ENCODE measurements at regions not wholly inside any gene's neighbourhood (a gene's known extent, or its start where the extent isn't known, plus 50 kb on each side); places are given as distances from the start of the nearest gene placed in this dataset.
"Not testable (repeated sequence)": the region's sequence is repeated elsewhere in the genome, so short reads cannot be mapped to it uniquely, and the experiment has no call there.

GRCh38 chr4:57740625-57741190 lies 630.5 kb upstream of the IGFBP7 start:
- Histone ChIP-seq H3K4me1 (ENCODE audit: insufficient read depth, low read length) (no peaks in the 10 kb centered on the region), H3K9me3 (ENCODE audit: low read length) (no peaks in the 10 kb centered on the region), H3K4me3 (ENCODE audit: low read depth in 1 of 2, low read length in 2 of 2) (no peak overlapping the region), H3K27me3 (ENCODE audit: control insufficient read depth in 1 of 2, insufficient read depth in 2 of 2, low read length in 2 of 2) (no peaks in the 10 kb centered on the region), H3K9ac (ENCODE audit: low read length) (no peak overlapping the region), H3K27ac (ENCODE audit: low read depth, low read length) (no peak overlapping the region), H3K36me3 (ENCODE audit: insufficient read depth, low read length) (no peaks in the 10 kb centered on the region)

DNA sequence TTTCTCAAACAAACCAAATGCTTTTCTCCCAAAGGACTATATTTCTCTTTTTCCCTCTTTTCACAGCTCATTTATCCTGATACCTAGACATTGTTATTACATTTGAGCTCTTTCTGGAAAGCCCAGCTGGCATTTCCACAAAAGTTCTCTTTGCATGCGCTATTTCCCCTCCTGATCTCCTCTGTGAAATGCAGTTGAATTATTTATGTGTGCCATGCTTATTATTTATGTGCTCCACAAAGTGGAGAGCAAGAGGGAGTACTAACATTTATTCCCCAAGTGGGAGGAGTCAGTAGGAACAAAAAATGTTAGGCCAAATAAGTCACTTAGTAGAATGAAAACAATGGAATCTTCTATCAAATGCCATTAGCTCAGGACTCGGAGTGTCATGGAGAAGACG lies 626.6 kb upstream of the IGFBP7 start:
- Histone ChIP-seq H3K4me1 (ENCODE audit: insufficient read depth, low read length) (no peaks in the 10 kb centered on the region), H3K27me3 (ENCODE audit: control insufficient read depth in 1 of 2, insufficient read depth in 2 of 2, low read length in 2 of 2) (no peaks in the 10 kb centered on the region), H3K27ac (ENCODE audit: low read depth, low read length) (no peak overlapping the region), H3K9me3 (ENCODE audit: low read length) (no peaks in the 10 kb centered on the region), H3K4me3 (ENCODE audit: low read depth in 1 of 2, low read length in 2 of 2) (no peak overlapping the region), H3K9ac (ENCODE audit: low read length) (no peak overlapping the region), H3K36me3 (ENCODE audit: insufficient read depth, low read length) (no peaks in the 10 kb centered on the region)

DNA sequence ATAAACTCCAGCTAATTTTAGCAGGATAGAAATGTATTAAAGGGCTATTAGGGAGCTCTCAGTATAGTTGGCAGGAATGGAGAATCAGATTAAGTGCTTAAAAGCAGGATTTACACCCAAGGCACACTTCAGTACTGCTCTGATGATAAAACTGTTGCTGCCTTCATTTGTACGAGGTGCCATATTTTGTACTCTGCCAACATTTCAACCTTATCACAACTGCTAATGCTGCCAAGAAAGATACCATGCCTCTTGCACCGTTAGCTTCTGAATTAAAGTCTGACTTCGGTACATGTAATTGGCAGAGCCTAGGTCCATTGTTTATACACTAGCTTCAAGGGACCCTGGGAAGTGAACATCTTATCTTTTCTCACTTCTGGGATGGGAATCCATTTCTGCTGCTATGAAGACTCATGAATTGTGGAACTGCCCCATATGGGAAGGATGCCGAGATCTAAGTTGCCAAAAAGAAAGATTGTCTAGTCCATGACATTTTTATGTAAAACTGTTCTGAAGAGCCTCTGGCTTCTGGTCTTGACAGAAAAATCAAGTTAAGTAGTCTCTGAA lies 624.0 kb upstream of the IGFBP7 start:
- Histone ChIP-seq H3K27me3 (ENCODE audit: control insufficient read depth in 1 of 2, insufficient read depth in 2 of 2, low read length in 2 of 2) (no peaks in the 10 kb centered on the region), H3K9me3 (ENCODE audit: low read length) (no peaks in the 10 kb centered on the region), H3K4me1 (ENCODE audit: insufficient read depth, low read length) (no peaks in the 10 kb centered on the region), H3K36me3 (ENCODE audit: insufficient read depth, low read length) (no peaks in the 10 kb centered on the region), H3K4me3 (ENCODE audit: low read depth in 1 of 2, low read length in 2 of 2) (no peak overlapping the region), H3K27ac (ENCODE audit: low read depth, low read length) (no peak overlapping the region), H3K9ac (ENCODE audit: low read length) (no peak overlapping the region)

GRCh38 chr4:57729775-57730570 lies 619.8 kb upstream of the IGFBP7 start:
- not testable (repeated sequence) for H3K27me3 ChIP-seq (ENCODE audit: control insufficient read depth in 1 of 2, insufficient read depth in 2 of 2, low read length in 2 of 2); H3K9ac ChIP-seq (ENCODE audit: low read length); H3K4me1 ChIP-seq (ENCODE audit: insufficient read depth, low read length); H3K27ac ChIP-seq (ENCODE audit: low read depth, low read length); H3K9me3 ChIP-seq (ENCODE audit: low read length); H3K4me3 ChIP-seq (ENCODE audit: low read depth in 1 of 2, low read length in 2 of 2); H3K36me3 ChIP-seq (ENCODE audit: insufficient read depth, low read length)

DNA sequence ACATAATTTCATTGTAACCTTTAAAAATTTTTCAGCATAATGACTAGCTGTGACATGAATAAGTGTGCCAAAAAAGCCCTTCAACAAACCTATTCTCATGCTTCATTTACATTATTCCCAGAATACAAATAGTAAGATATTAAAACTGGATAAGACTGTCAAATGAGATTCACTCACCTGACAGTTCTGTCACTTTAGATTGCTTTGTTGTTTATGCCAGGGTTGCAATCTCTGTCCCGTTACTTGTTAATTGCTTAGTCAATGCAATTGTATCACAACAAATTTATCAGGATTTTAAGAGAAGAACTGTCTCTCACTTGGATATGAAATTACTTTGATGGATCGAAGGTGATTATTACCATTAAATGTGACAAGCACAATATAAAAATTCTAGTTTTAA lies 616.0 kb upstream of the IGFBP7 start:
- Histone ChIP-seq H3K9ac (ENCODE audit: low read length) (no peak overlapping the region), H3K27me3 (ENCODE audit: control insufficient read depth in 1 of 2, insufficient read depth in 2 of 2, low read length in 2 of 2) (no peaks in the 10 kb centered on the region), H3K9me3 (ENCODE audit: low read length) (no peaks in the 10 kb centered on the region), H3K4me3 (ENCODE audit: low read depth in 1 of 2, low read length in 2 of 2) (no peak overlapping the region), H3K36me3 (ENCODE audit: insufficient read depth, low read length) (no peaks in the 10 kb centered on the region), H3K4me1 (ENCODE audit: insufficient read depth, low read length) (no peaks in the 10 kb centered on the region), H3K27ac (ENCODE audit: low read depth, low read length) (no peak overlapping the region)

DNA sequence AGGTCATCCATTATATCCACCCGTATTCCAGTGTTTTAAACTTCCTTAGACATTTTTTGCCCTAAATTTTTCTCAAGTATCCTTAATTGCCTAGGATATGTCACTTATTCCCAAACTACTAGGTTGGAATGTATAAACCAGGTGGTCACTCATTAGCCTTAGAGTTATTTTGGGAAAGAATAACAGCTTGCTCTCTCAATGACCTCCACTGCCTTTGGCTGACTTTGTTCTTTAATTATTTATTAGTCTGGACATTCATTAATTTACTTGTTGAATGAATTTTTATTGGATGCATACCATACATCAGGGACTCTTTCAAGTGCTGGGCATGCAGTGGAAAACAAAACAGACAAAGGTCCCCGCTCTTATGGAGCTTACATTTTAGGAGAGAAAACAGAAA lies 609.3 kb upstream of the IGFBP7 start:
- Histone ChIP-seq H3K36me3 (ENCODE audit: insufficient read depth, low read length) (no peaks in the 10 kb centered on the region), H3K4me1 (ENCODE audit: insufficient read depth, low read length) (no peaks in the 10 kb centered on the region), H3K9me3 (ENCODE audit: low read length) (no peaks in the 10 kb centered on the region), H3K27me3 (ENCODE audit: control insufficient read depth in 1 of 2, insufficient read depth in 2 of 2, low read length in 2 of 2) (no peaks in the 10 kb centered on the region), H3K4me3 (ENCODE audit: low read depth in 1 of 2, low read length in 2 of 2) (no peak overlapping the region), H3K9ac (ENCODE audit: low read length) (no peak overlapping the region), H3K27ac (ENCODE audit: low read depth, low read length) (no peak overlapping the region)

DNA sequence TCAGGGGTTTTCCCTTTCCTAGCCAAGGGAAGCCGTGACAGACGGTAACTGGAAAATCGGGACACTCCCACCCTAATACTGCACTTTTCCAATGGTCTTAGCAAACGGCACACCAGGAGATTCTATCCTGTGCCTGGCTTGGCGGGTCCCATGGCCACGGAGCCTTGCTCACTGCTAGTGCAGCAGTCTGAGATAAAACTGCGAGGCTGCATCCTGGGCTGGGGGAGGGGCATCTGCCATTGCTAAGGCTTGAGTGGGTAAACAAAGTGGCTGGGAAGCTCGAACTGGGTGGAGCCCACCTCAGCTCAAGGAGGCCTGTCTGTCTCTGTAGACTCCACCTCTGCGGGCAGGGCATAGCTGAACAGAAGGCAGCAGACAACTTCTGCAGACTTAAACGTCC lies 604.1 kb upstream of the IGFBP7 start:
- H3K9ac ChIP-seq (ENCODE audit: low read length); H3K27me3 ChIP-seq (ENCODE audit: control insufficient read depth in 1 of 2, insufficient read depth in 2 of 2, low read length in 2 of 2); H3K36me3 ChIP-seq (ENCODE audit: insufficient read depth, low read length); H3K4me3 ChIP-seq (ENCODE audit: low read depth in 1 of 2, low read length in 2 of 2); H3K9me3 ChIP-seq (ENCODE audit: low read length); H3K4me1 ChIP-seq (ENCODE audit: insufficient read depth, low read length); H3K27ac ChIP-seq (ENCODE audit: low read depth, low read length): not testable (repeated sequence)

DNA sequence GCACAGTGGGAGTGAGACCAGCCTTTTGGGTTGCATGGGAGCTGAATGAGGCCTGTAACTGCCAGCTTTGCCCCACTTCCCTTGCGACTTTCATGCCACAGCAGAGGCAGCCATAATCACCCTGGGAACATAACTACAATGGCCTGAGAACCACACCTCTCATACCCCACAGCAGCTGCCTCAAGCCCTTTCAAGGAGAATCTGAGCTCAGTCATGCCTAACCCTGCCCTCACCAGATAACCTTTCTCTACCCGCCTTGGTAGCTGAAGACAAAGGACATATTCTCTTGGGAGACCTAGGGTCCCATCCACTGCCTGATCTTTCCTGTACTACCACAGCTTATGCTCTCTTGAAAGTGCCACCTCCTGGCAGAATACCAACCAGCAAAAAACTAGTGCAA lies 599.9 kb upstream of the IGFBP7 start:
- Histone ChIP-seq H3K27me3 (ENCODE audit: control insufficient read depth in 1 of 2, insufficient read depth in 2 of 2, low read length in 2 of 2) (no peaks in the 10 kb centered on the region), H3K4me1 (ENCODE audit: insufficient read depth, low read length) (no peaks in the 10 kb centered on the region), H3K9me3 (ENCODE audit: low read length) (no peaks in the 10 kb centered on the region), H3K36me3 (ENCODE audit: insufficient read depth, low read length) (no peaks in the 10 kb centered on the region), H3K4me3 (ENCODE audit: low read depth in 1 of 2, low read length in 2 of 2) (no peak overlapping the region), H3K27ac (ENCODE audit: low read depth, low read length) (no peak overlapping the region), H3K9ac (ENCODE audit: low read length) (no peak overlapping the region)

DNA sequence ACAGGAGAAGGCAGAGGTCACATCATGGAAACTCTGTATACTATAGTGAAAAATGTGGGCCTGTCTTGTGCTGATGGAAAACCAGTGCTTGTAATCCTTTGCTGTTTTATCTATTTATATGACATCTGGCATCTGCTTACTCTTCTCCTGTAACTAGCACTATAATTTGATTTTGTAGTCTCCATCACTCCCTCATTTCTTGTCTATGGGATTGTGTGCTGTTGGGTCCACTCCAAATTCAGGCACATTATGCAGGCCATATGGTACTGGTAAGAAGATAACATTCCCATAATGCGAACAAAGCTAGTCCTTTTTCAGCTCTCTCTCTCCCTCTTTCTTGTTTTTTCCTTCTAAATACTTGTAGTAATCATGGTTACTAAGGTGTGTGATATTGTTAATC lies 581.2 kb upstream of the IGFBP7 start:
- no peaks in the 10 kb centered on the region for H3K9me3 ChIP-seq (ENCODE audit: low read length)

DNA sequence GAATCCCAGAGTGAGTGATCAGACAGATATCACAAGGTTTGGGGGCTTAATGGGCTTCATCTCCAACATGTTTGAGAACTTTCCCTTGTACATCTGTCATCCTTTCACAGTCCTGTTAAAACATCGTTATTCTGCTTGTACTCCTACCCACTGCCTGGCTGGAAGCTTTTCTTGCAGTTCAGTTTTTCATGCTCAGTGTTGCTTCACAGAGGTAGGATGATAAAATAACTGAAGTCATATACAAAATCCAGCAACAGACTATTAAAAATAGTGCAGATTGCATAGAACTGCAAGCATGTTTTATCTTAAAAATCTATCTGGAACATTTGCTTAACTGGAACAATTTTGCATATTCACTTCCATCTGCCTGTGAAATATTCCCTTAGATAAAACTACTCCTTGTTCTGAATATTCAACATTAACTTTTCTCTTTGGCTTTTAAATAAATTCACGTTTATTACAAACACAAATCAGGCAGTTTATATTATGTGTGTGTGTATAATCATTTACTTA lies 579.6 kb upstream of the IGFBP7 start:
- H3K36me3 ChIP-seq (ENCODE audit: insufficient read depth, low read length) = no peaks in the 10 kb centered on the region
- H3K4me3 ChIP-seq (ENCODE audit: low read depth in 1 of 2, low read length in 2 of 2) = no peak overlapping the region
- no peaks in the 10 kb centered on the region for H3K27me3 ChIP-seq (ENCODE audit: control insufficient read depth in 1 of 2, insufficient read depth in 2 of 2, low read length in 2 of 2)
- H3K4me1 ChIP-seq (ENCODE audit: insufficient read depth, low read length) = no peaks in the 10 kb centered on the region
- H3K9me3 ChIP-seq (ENCODE audit: low read length) = no peaks in the 10 kb centered on the region
- H3K27ac ChIP-seq (ENCODE audit: low read depth, low read length) = no peak overlapping the region
- H3K9ac ChIP-seq (ENCODE audit: low read length) = no peak overlapping the region

More for the DNA sequence above, 581.2 kb upstream of the IGFBP7 start:
- no peak overlapping the region for H3K9ac ChIP-seq (ENCODE audit: low read length)
- no peak overlapping the region for H3K4me3 ChIP-seq (ENCODE audit: low read depth in 1 of 2, low read length in 2 of 2)
- no peaks in the 10 kb centered on the region for H3K36me3 ChIP-seq (ENCODE audit: insufficient read depth, low read length)
- H3K4me1 ChIP-seq (ENCODE audit: insufficient read depth, low read length) = no peaks in the 10 kb centered on the region
- H3K27me3 ChIP-seq (ENCODE audit: control insufficient read depth in 1 of 2, insufficient read depth in 2 of 2, low read length in 2 of 2) = no peaks in the 10 kb centered on the region
- H3K27ac ChIP-seq (ENCODE audit: low read depth, low read length) = no peak overlapping the region

DNA sequence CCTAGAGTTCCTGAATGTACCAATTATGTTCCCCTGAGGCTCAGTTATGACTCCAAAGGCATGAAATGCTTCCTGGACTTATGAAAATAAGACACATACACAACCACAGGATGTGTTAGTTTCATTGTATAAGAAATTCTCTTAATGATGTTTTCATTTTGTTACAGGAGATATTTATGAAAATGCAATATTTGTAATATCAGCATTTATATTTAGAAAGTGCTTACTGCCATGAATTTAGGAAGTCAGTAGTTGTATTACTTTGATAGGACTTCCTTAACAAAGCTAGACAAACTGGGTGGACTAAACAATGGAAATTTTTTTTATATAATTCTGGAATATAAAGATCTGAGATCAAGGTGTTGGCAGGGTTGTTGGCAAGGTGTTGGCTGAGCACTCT lies 572.1 kb upstream of the IGFBP7 start:
- no peak overlapping the region for H3K9ac ChIP-seq (ENCODE audit: low read length)
- no peak overlapping the region for H3K27ac ChIP-seq (ENCODE audit: low read depth, low read length)
- no peaks in the 10 kb centered on the region for H3K4me1 ChIP-seq (ENCODE audit: insufficient read depth, low read length)
- H3K36me3 ChIP-seq (ENCODE audit: insufficient read depth, low read length) = no peaks in the 10 kb centered on the region
- H3K27me3 ChIP-seq (ENCODE audit: control insufficient read depth in 1 of 2, insufficient read depth in 2 of 2, low read length in 2 of 2) = no peaks in the 10 kb centered on the region
- no peak overlapping the region for H3K4me3 ChIP-seq (ENCODE audit: low read depth in 1 of 2, low read length in 2 of 2)
- H3K9me3 ChIP-seq (ENCODE audit: low read length) = no peaks in the 10 kb centered on the region

GRCh38 chr4:57679969-57680368 lies 569.8 kb upstream of the IGFBP7 start:
- no peaks in the 10 kb centered on the region for H3K36me3 ChIP-seq (ENCODE audit: insufficient read depth, low read length)
- H3K27me3 ChIP-seq (ENCODE audit: control insufficient read depth in 1 of 2, insufficient read depth in 2 of 2, low read length in 2 of 2) = no peaks in the 10 kb centered on the region
- no peak overlapping the region for H3K9ac ChIP-seq (ENCODE audit: low read length)
- H3K4me1 ChIP-seq (ENCODE audit: insufficient read depth, low read length) = no peaks in the 10 kb centered on the region
- no peak overlapping the region for H3K27ac ChIP-seq (ENCODE audit: low read depth, low read length)
- H3K9me3 ChIP-seq (ENCODE audit: low read length) = no peaks in the 10 kb centered on the region
- no peak overlapping the region for H3K4me3 ChIP-seq (ENCODE audit: low read depth in 1 of 2, low read length in 2 of 2)

Measured in muscle layer of colon (tissue), 2 donors.